NB4 (cell line): ENCODE measurements at regions not wholly inside any gene's neighbourhood (a gene's known extent, or its start where the extent isn't known, plus 50 kb on each side); places are given as distances from the start of the nearest gene placed in this dataset.

Source experiments
- DNase-seq: peaks from one replicate; pipeline ENCODE4 v3.0.0; 2010; ENCODE audit warnings: low read depth
- H3K4me3 ChIP-seq: one replicate; pipeline ENCODE4 v1.5.1; 2011; ENCODE audit warnings: mild to moderate bottlenecking, low read depth, low read length, moderate library complexity
- MYC ChIP-seq: IDR thresholded peaks from 2 replicates; pipeline ENCODE4 v1.6.1; 2011; ENCODE audit warnings: low read depth, low read length
- POLR2A ChIP-seq: IDR thresholded peaks from 2 replicates; pipeline ENCODE4 v1.6.1; 2011; ENCODE audit warnings: mild to moderate bottlenecking; ENCODE audit not compliant: insufficient read length; ENCODE audit errors: extremely low read depth
- TF ChIP-seq, protein P1 (sequence below): IDR thresholded peaks from one replicate; pipeline ENCODE4 v1.5.1; 2012; ENCODE audit warnings: low read depth, low read length
- TF ChIP-seq, protein P2 (sequence below): IDR thresholded peaks from 2 replicates; pipeline ENCODE4 v1.6.1; 2011; ENCODE audit warnings: low read depth, low read length

DNA sequence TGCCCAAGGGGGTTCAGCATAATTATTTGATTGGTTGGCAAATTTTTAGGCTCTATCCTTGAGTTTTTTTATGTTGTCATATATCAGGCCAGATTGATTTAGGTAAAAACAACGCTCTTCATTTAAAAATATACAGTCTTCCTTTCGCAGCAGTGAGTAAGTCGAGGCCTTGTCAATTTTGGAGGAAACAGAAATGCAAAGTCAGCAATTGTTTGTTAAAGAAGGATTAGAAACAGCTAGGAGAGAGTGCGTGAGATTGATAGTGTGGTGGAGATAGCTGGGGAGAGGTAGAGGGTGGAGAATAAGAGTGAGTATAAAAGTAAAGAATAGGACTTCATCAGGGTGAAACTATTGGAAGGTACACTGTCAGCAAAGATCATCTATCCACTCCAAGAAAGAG, 830.8 kb downstream of the LUZP2 start:
- TF ChIP-seq MYC (no peak), POLR2A (no peak)
- TF ChIP-seq, protein P1, sequence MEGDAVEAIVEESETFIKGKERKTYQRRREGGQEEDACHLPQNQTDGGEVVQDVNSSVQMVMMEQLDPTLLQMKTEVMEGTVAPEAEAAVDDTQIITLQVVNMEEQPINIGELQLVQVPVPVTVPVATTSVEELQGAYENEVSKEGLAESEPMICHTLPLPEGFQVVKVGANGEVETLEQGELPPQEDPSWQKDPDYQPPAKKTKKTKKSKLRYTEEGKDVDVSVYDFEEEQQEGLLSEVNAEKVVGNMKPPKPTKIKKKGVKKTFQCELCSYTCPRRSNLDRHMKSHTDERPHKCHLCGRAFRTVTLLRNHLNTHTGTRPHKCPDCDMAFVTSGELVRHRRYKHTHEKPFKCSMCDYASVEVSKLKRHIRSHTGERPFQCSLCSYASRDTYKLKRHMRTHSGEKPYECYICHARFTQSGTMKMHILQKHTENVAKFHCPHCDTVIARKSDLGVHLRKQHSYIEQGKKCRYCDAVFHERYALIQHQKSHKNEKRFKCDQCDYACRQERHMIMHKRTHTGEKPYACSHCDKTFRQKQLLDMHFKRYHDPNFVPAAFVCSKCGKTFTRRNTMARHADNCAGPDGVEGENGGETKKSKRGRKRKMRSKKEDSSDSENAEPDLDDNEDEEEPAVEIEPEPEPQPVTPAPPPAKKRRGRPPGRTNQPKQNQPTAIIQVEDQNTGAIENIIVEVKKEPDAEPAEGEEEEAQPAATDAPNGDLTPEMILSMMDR = no peak
- TF ChIP-seq, protein P2, sequence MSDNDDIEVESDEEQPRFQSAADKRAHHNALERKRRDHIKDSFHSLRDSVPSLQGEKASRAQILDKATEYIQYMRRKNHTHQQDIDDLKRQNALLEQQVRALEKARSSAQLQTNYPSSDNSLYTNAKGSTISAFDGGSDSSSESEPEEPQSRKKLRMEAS = no peak
- DNase-seq = no peak
- no peak overlapping the region for H3K4me3 ChIP-seq

DNA sequence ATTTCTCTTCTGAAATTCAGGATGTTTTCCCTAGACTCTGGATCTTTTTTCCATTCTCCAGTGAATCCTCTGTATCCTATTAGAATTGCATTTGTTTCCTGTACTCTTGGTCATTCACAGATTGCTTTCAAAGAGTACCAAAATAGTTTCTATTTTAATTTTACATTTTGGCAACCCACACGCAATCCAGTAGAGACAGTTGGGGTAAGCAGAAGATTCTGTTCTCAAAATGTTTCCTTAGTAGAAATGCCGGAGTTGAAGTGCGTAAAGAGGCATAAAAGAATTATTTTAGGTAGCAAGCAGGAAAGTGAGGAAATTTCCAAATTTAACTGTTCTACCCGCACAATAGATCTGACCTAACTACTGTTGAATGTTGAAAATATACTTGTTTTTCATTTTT, 842.4 kb downstream of the LUZP2 start:
- no peak for DNase-seq
- TF ChIP-seq, protein P1 = no peak
- TF ChIP-seq POLR2A (no peak), MYC (no peak)
- TF ChIP-seq, protein P2 = no peak
- no peak overlapping the region for H3K4me3 ChIP-seq

DNA sequence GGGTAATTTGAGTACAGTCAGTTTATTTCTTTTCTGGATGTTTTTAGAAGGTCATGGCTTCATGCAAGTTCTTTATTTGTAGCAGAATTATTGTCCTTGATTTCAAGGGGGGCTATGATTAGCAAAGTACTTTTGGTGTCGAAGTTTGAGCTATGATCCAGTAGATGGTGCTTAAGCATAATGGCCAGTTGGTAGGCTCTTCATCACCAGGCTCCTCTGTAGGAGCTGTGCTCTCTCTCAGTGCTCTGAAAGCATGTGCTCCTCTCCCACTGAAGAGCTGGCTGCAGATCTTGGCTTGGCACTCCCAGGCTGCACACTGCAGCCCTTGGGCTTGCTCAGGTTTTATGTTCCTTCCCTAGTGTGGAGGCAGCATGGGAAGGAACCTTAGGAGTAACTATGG, 852.7 kb downstream of the LUZP2 start:
- no peak overlapping the region for H3K4me3 ChIP-seq
- TF ChIP-seq, protein P1 = no peak
- TF ChIP-seq, protein P2 = no peak
- TF ChIP-seq MYC (no peak), POLR2A (no peak)
- DNase-seq = no peak

DNA sequence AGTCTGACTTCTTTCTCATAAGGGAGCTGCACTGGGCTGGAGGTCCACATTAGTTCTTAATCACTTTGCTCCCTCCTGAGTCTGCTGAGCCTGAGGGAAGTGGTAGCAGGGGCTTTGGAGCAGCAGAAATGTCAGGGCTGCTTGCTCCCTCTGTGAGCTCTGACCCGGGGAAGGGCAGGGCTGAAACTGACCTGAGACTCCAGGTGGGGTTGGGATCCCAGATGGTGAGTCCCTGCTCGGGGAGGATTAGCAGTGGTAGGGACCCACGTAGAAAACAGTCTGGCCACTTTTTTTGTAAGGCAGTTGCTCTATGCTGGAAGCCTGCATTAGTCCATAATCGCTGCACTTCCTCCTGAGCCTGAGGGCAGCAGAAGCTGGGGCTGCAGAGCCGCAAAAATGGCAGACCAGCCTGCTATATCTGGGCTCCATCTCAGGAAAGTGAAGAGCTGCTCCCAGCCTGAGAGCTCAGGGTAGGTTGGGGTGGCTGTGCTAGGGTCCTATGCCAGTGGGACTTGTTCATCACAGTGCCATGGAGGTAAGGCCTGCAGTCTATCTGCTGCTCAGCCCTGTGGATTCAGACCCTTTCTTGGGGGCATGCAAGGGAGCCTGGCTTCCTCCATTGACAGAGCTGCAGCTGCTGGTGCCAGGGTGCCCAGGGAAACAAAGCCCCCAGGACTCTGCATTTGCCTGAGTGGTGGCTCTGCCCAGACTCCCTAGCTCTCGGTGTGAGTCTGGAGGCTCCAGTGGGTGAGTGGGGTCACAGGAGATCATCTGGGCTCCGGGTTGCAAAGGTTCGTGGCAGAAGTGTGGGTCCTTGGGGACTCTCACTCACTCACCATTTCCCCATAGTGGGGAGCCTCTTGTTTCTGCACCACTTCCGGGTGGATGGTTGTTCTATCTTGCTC, 854.3 kb downstream of the LUZP2 start:
- TF ChIP-seq, protein P2 = no peak
- TF ChIP-seq MYC (no peak), POLR2A (no peak)
- TF ChIP-seq, protein P1 = no peak
- no peak overlapping the region for H3K4me3 ChIP-seq
- DNase-seq = peak; percentile 1

DNA sequence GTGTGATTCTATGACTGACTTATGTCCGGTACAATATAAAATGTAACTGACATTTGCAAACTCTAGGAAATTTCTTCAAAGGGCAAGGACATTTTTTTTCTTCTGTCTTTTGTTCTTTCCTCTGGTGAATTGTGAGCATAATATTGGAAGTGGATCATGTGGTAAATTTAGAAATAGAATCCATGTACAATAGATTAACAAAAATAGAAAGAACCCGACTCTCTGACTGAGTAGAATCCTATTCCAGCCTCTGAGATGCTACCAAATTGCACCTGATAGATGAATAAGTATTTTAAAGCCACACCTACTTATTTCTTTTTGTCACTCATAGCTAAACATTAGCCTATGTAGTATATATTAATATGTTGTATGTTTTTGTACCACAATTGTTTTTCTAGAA, 860.3 kb downstream of the LUZP2 start:
- DNase-seq = no peak
- TF ChIP-seq POLR2A (no peak), MYC (no peak)
- TF ChIP-seq, protein P1 = no peak
- TF ChIP-seq, protein P2 = no peak
- no peak overlapping the region for H3K4me3 ChIP-seq
